CD4-positive, alpha-beta T cell (primary cell): ENCODE measurements at regions not wholly inside any gene's neighbourhood (a gene's known extent, or its start where the extent isn't known, plus 50 kb on each side); places are given as distances from the start of the nearest gene placed in this dataset.
A peak's percentile ranks its signal among the peaks of the same experiment; 100 is the strongest.

Experiments used
- ATAC-seq: fragments of 200-7000 bp; cut with Tn5 transposase; one replicate; pipeline ENCODE4 v1.10.0; 2022; ENCODE audit warnings: mild to moderate bottlenecking; ENCODE audit not compliant: poor library complexity
- CTCF ChIA-PET: fragments of 350-600 bp; sonication (Branson Sonifier 250); formaldehyde crosslinking; loops from one replicate; lab custom pipeline; 2021; ENCODE audit warnings: antibody characterized with exemption, inconsistent platforms; lab: Charles Lee
- POLR2A ChIA-PET: fragments of 350-600 bp; sonication (Branson Sonifier 250); formaldehyde crosslinking; loops from one replicate; lab custom pipeline; 2021; ENCODE audit warnings: antibody characterized with exemption, inconsistent platforms; lab: Charles Lee
- DNase-seq, 14 experiments: peaks; one replicate each; pipeline ENCODE4 v3.0.0-alpha.2; 2013 to 2020; ENCODE audit warnings: mixed read lengths in 2 of 14
- H3K27ac ChIP-seq, 2 donors: one replicate each; pipeline versions ENCODE4 v1.5.1 to v1.7.0; 2013; ENCODE audit warnings: low read length in 2 of 2, low read depth in 1 of 2, mild to moderate bottlenecking in 1 of 2
- H3K27me3 ChIP-seq, 2 experiments: 1 replicate in 1 of 2; 2 replicates in 1 of 2; pipeline versions ENCODE4 v1.6.1 to v1.7.0; 2013; ENCODE audit warnings: low read length in 2 of 2, control low read depth in 1 of 2, mild to moderate bottlenecking in 1 of 2, moderate library complexity in 1 of 2; ENCODE audit not compliant: insufficient read depth in 2 of 2, control insufficient read depth in 1 of 2
- H3K36me3 ChIP-seq: one replicate; pipeline ENCODE4 v1.6.1; 2013; ENCODE audit warnings: low read length, control low read depth; ENCODE audit not compliant: insufficient read depth
- H3K4me1 ChIP-seq: one replicate; pipeline ENCODE4 v1.6.1; 2013; ENCODE audit warnings: low read length, control low read depth; ENCODE audit not compliant: insufficient read depth
- H3K4me3 ChIP-seq: one replicate; pipeline ENCODE4 v1.5.1; 2013; ENCODE audit warnings: mild to moderate bottlenecking, low read length, moderate library complexity
- H3K9me3 ChIP-seq, 2 experiments: 1 replicate in 1 of 2; 2 replicates in 1 of 2; pipeline versions ENCODE4 v1.6.1 to v1.7.0; 2013; ENCODE audit warnings: low read length in 2 of 2, mild to moderate bottlenecking in 2 of 2, control low read depth in 1 of 2, moderate library complexity in 1 of 2; ENCODE audit not compliant: control insufficient read depth in 1 of 2, insufficient read depth in 1 of 2
- H3K27ac Mint-ChIP-seq: one replicate; pipeline ENCODE4 v1.8.0; 2020; ENCODE audit warnings: mixed read lengths
- H3K27me3 Mint-ChIP-seq: one replicate; pipeline ENCODE4 v1.8.0; 2021; ENCODE audit warnings: mixed read lengths
- H3K36me3 Mint-ChIP-seq: one replicate; pipeline ENCODE4 v1.8.0; 2021; ENCODE audit warnings: low read depth, mixed read lengths
- H3K4me1 Mint-ChIP-seq: one replicate; pipeline ENCODE4 v1.8.0; 2021; ENCODE audit warnings: low read depth, mixed read lengths
- H3K4me3 Mint-ChIP-seq: one replicate; pipeline ENCODE4 v1.8.0; 2020; ENCODE audit warnings: mild to moderate bottlenecking, mixed read lengths
- H3K9me3 Mint-ChIP-seq: one replicate; pipeline ENCODE4 v1.8.0; 2020; ENCODE audit warnings: mixed read lengths
- CTCF ChIP-seq: fragments of 200-600 bp; IDR thresholded peaks from one replicate; pipeline ENCODE4 v1.8.0; 2022; ENCODE audit warnings: antibody characterized with exemption, mild to moderate bottlenecking
- intact Hi-C, 2 experiments: fragments of 100-400 bp; cut with DNase I in 1 of 2; cut with micrococcal nuclease in 1 of 2; formaldehyde crosslinking; loops; one replicate each; pipeline versions ENCODE4 v1.15.1 to v1.9.0; 2023 to 2025; cut with DNase I, micrococcal nuclease

GRCh38 chr6:40152701-40153436 is 218.6 kb upstream of the MOCS1 start:
- no peak overlapping the region for H3K4me3 ChIP-seq
- Mint-ChIP-seq H3K27ac (no peak overlapping the region), H3K4me3 (no peak overlapping the region), H3K9me3 (no peaks in the 10 kb centered on the region), H3K4me1 (no peaks in the 10 kb centered on the region), H3K36me3 (no peaks in the 10 kb centered on the region), H3K27me3 (peaks cover 23% of the 10 kb centered on the region)
- no peak for DNase-seq
- H3K27me3 ChIP-seq, result no peaks in the 10 kb centered on the region
- ChIA-PET POLR2A (no interaction called here), CTCF (no interaction called here)
- no peak for TF ChIP-seq CTCF
- no peak for ATAC-seq
- H3K36me3 ChIP-seq, result no peaks in the 10 kb centered on the region
- no peaks in the 10 kb centered on the region for H3K4me1 ChIP-seq
- no peak overlapping the region for H3K27ac ChIP-seq
- H3K9me3 ChIP-seq, result no peaks in the 10 kb centered on the region
- intact Hi-C loops, result no loop called here

- H3K36me3 Mint-ChIP-seq, result no peaks in the 10 kb centered on the region
- CTCF ChIA-PET, result no interaction called here
- H3K27ac Mint-ChIP-seq, result no peak overlapping the region
- no peak for TF ChIP-seq CTCF
- H3K27ac ChIP-seq, result no peak overlapping the region
- no peak overlapping the region for H3K4me3 ChIP-seq
- no peaks in the 10 kb centered on the region for H3K4me1 Mint-ChIP-seq
- no peaks in the 10 kb centered on the region for H3K4me1 ChIP-seq
- no peaks in the 10 kb centered on the region for H3K27me3 ChIP-seq
- no peak overlapping the region for H3K4me3 Mint-ChIP-seq
- no peaks in the 10 kb centered on the region for H3K9me3 Mint-ChIP-seq
- no peak for ATAC-seq
- DNase-seq, result no peak
- no peaks in the 10 kb centered on the region for H3K9me3 ChIP-seq
- peaks cover 21% of the 10 kb centered on the region for H3K27me3 Mint-ChIP-seq
- H3K36me3 ChIP-seq, result no peaks in the 10 kb centered on the region
- intact Hi-C loops, result no loop called here
- POLR2A ChIA-PET, result no interaction called here
These were observed 217.9 kb upstream of the MOCS1 start for GRCh38 chr6:40152196-40152595.

GRCh38 chr6:40148882-40149573 is 214.8 kb upstream of the MOCS1 start:
- H3K36me3 ChIP-seq, result no peaks in the 10 kb centered on the region
- H3K27ac ChIP-seq, result no peak overlapping the region
- ATAC-seq (no peak), DNase-seq (peak in 1 of 14 experiments; percentile 11)
- POLR2A ChIA-PET, result no interaction called here
- H3K27ac Mint-ChIP-seq, result no peak overlapping the region
- no peaks in the 10 kb centered on the region for H3K9me3 Mint-ChIP-seq
- peaks cover 13% of the 10 kb centered on the region for H3K27me3 Mint-ChIP-seq
- TF ChIP-seq CTCF, result no peak
- H3K4me1 Mint-ChIP-seq, result no peaks in the 10 kb centered on the region
- CTCF ChIA-PET, result no interaction called here
- H3K9me3 ChIP-seq, result no peaks in the 10 kb centered on the region
- H3K4me1 ChIP-seq, result no peaks in the 10 kb centered on the region
- H3K27me3 ChIP-seq, result no peaks in the 10 kb centered on the region
- H3K36me3 Mint-ChIP-seq, result no peaks in the 10 kb centered on the region
- H3K4me3 Mint-ChIP-seq, result no peak overlapping the region
- intact Hi-C loops, result no loop called here
- H3K4me3 ChIP-seq, result no peak overlapping the region
